H9 (cell line): ENCODE measurements at regions not wholly inside any gene's neighbourhood (a gene's known extent, or its start where the extent isn't known, plus 50 kb on each side); places are given as distances from the start of the nearest gene placed in this dataset.

ENCODE experiments used
- DNase-seq: peaks from one replicate; pipeline ENCODE4 v3.0.0-alpha.2; 2017
- H2AFZ ChIP-seq: one replicate; pipeline ENCODE4 v1.6.1; 2013; ENCODE audit warnings: mild to moderate bottlenecking, low read length, control low read depth, moderate library complexity
- H2AK5ac ChIP-seq: 2 replicates; pipeline ENCODE4 v1.6.1; 2013; ENCODE audit warnings: low read length, control low read depth, mixed read lengths; ENCODE audit not compliant: insufficient read length
- H2BK120ac ChIP-seq: one replicate; pipeline ENCODE4 v1.6.1; 2013; ENCODE audit warnings: low read depth, mild to moderate bottlenecking, low read length, control low read depth, inconsistent platforms; ENCODE audit not compliant: poor library complexity, severe bottlenecking
- H2BK12ac ChIP-seq: 2 replicates; pipeline ENCODE4 v1.6.1; 2013; ENCODE audit warnings: low read length, control low read depth, mixed read lengths, low read depth; ENCODE audit not compliant: insufficient read length
- H2BK15ac ChIP-seq: 2 replicates; pipeline ENCODE4 v1.6.1; 2013; ENCODE audit warnings: low read depth, low read length, control low read depth
- H2BK20ac ChIP-seq: one replicate; pipeline ENCODE4 v1.6.1; 2013; ENCODE audit warnings: low read depth, mild to moderate bottlenecking, low read length, control low read depth, inconsistent platforms; ENCODE audit not compliant: poor library complexity, severe bottlenecking
- H2BK5ac ChIP-seq: 2 replicates; pipeline ENCODE4 v1.6.1; 2013; ENCODE audit warnings: low read length, control low read depth, mixed read lengths; ENCODE audit not compliant: insufficient read length
- H3K14ac ChIP-seq: 2 replicates; pipeline ENCODE4 v1.6.1; 2013; ENCODE audit warnings: low read length, control low read depth; ENCODE audit not compliant: insufficient read depth
- H3K18ac ChIP-seq: 2 replicates; pipeline ENCODE4 v1.6.1; 2013; ENCODE audit warnings: low read depth, mild to moderate bottlenecking, mixed read lengths, low read length, control low read depth; ENCODE audit not compliant: insufficient read length
- H3K23ac ChIP-seq: 2 replicates; pipeline ENCODE4 v1.6.1; 2013; ENCODE audit warnings: low read length, control low read depth, mixed read lengths, low read depth; ENCODE audit not compliant: insufficient read length
- H3K23me2 ChIP-seq: 2 replicates; pipeline ENCODE4 v1.6.1; 2013; ENCODE audit warnings: low read depth, mild to moderate bottlenecking, mixed read lengths, low read length, control low read depth; ENCODE audit not compliant: insufficient read length, poor library complexity, severe bottlenecking
- H3K27ac ChIP-seq: 2 replicates; pipeline ENCODE4 v1.5.1; 2013; ENCODE audit warnings: low read length, control low read depth, mixed read lengths, low read depth; ENCODE audit not compliant: insufficient read length
- H3K27me3 ChIP-seq: 2 replicates; pipeline ENCODE4 v1.6.1; 2013; ENCODE audit warnings: low read length, control low read depth, inconsistent platforms; ENCODE audit not compliant: insufficient read depth
- H3K4ac ChIP-seq: 2 replicates; pipeline ENCODE4 v1.6.1; 2013; ENCODE audit warnings: low read depth, mild to moderate bottlenecking, control low read depth, inconsistent platforms, low read length, moderate library complexity
- H3K4me1 ChIP-seq: 2 replicates; pipeline ENCODE4 v1.6.1; 2013; ENCODE audit warnings: low read length, control low read depth, inconsistent platforms; ENCODE audit not compliant: insufficient read depth
- H3K4me2 ChIP-seq: 2 replicates; pipeline ENCODE4 v1.6.1; 2013; ENCODE audit warnings: low read length, control low read depth, mixed read lengths; ENCODE audit not compliant: insufficient read length, insufficient read depth
- H3K56ac ChIP-seq: 2 replicates; pipeline ENCODE4 v1.6.1; 2013; ENCODE audit warnings: low read depth, mild to moderate bottlenecking, mixed read lengths, low read length, control low read depth; ENCODE audit not compliant: insufficient read length
- H3K79me1 ChIP-seq: 2 replicates; pipeline ENCODE4 v1.6.1; 2013; ENCODE audit warnings: low read depth, mild to moderate bottlenecking, moderate library complexity, low read length, control low read depth, inconsistent platforms; ENCODE audit not compliant: insufficient read depth, poor library complexity, severe bottlenecking
- H3K79me2 ChIP-seq: 2 replicates; pipeline ENCODE4 v1.6.1; 2013; ENCODE audit warnings: low read length, control low read depth, inconsistent platforms; ENCODE audit not compliant: insufficient read depth
- H3K9ac ChIP-seq: 2 replicates; pipeline ENCODE4 v1.6.1; 2013; ENCODE audit warnings: low read length, control low read depth, mixed read lengths; ENCODE audit not compliant: insufficient read length; ENCODE audit errors: extremely low read depth
- H3K9me3 ChIP-seq: one replicate; pipeline ENCODE4 v1.6.1; 2013; ENCODE audit warnings: low read depth, low read length, inconsistent platforms; ENCODE audit not compliant: control insufficient read depth
- H3T11ph ChIP-seq: one replicate; pipeline ENCODE4 v1.6.1; 2013; ENCODE audit warnings: mild to moderate bottlenecking, low read length, control low read depth, inconsistent platforms
- H4K20me1 ChIP-seq: one replicate; pipeline ENCODE4 v1.6.1; 2013; ENCODE audit not compliant: control insufficient read depth, insufficient read length, insufficient read depth
- H4K5ac ChIP-seq: 2 replicates; pipeline ENCODE4 v1.6.1; 2013; ENCODE audit warnings: low read depth, mild to moderate bottlenecking, mixed read lengths, low read length, control low read depth; ENCODE audit not compliant: insufficient read length
- H4K8ac ChIP-seq: replicated peaks from 2 replicates; pipeline ENCODE4 v1.6.1; 2013; ENCODE audit warnings: low read length, control low read depth, mixed read lengths, low read depth; ENCODE audit not compliant: insufficient read length
- H4K91ac ChIP-seq: 2 replicates; pipeline ENCODE4 v1.6.1; 2013; ENCODE audit warnings: low read depth, mild to moderate bottlenecking, moderate library complexity, mixed read lengths, low read length, control low read depth; ENCODE audit not compliant: insufficient read length
- H3K27ac Mint-ChIP-seq, 3 experiments: 2 replicates in 2 of 3; 3 replicates in 1 of 3; pipeline ENCODE4 v1.8.0; 2020 to 2021; ENCODE audit warnings: mixed read lengths in 3 of 3, mild to moderate bottlenecking in 1 of 3, moderate library complexity in 1 of 3
- H3K27me3 Mint-ChIP-seq: 2 replicates; pipeline ENCODE4 v1.8.0; 2021; ENCODE audit warnings: low read depth, mild to moderate bottlenecking, moderate library complexity, mixed read lengths
- H3K36me3 Mint-ChIP-seq, 3 experiments: 2 replicates in 2 of 3; 3 replicates in 1 of 3; pipeline ENCODE4 v1.8.0; 2020 to 2021; ENCODE audit warnings: low read depth in 3 of 3, mixed read lengths in 3 of 3; ENCODE audit not compliant: insufficient read depth in 1 of 3
- H3K4me1 Mint-ChIP-seq, 2 experiments: 2 replicates each; pipeline ENCODE4 v1.8.0; 2020; ENCODE audit warnings: mixed read lengths in 2 of 2
- H3K4me3 Mint-ChIP-seq, 2 experiments: 2 replicates in 1 of 2; 3 replicates in 1 of 2; pipeline ENCODE4 v1.8.0; 2020 to 2021; ENCODE audit warnings: mild to moderate bottlenecking in 2 of 2, mixed read lengths in 2 of 2, moderate library complexity in 1 of 2
- H3K9me3 Mint-ChIP-seq, 2 experiments: 2 replicates in 1 of 2; 3 replicates in 1 of 2; pipeline ENCODE4 v1.8.0; 2020; ENCODE audit warnings: mild to moderate bottlenecking in 2 of 2, mixed read lengths in 2 of 2, moderate library complexity in 1 of 2
- CTCF ChIP-seq: fragments of 200-600 bp; sonication (generic); conservative IDR thresholded peaks from 3 replicates; pipeline ENCODE4 v1.8.0; 2021; ENCODE audit warnings: antibody characterized with exemption, mild to moderate bottlenecking
- WGBS: extraction: QIAGEN DNeasy Blood & Tissue Kit; methylation state at CpG from one replicate; pipeline ENCODE4 v1.1.7; 2013; ENCODE audit warnings: missing lambda C conversion rate, low lambda C conversion rate, mixed read lengths; ENCODE audit not compliant: insufficient read length; ENCODE audit errors: extremely low coverage; 5-methylcytosine and 5-hydroxymethylcytosine counted together

- Histone ChIP-seq H2BK5ac (no peak overlapping the region), H2BK12ac (no peak overlapping the region), H4K5ac (no peak overlapping the region), H2AFZ (no peak overlapping the region), H3K4me1 (no peaks in the 10 kb centered on the region; the same call in 1 of the 2 replicates), H2AK5ac (no peak overlapping the region), H4K8ac (no peak overlapping the region), H3K79me2 (no peaks in the 10 kb centered on the region), H3K56ac (no peak overlapping the region), H3K9ac (no peak overlapping the region), H3K18ac (no peak overlapping the region), H3K4me2 (no peak overlapping the region), H3K23me2 (no peaks in the 10 kb centered on the region), H2BK20ac (no peak overlapping the region), H3K23ac (no peak overlapping the region), H3K27ac (no peak overlapping the region), H2BK15ac (no peak overlapping the region), H4K91ac (no peak overlapping the region), H3K4ac (no peak overlapping the region), H4K20me1 (no peaks in the 10 kb centered on the region), H3K27me3 (no peaks in the 10 kb centered on the region), H3T11ph (no peak overlapping the region), H3K14ac (no peak overlapping the region), H2BK120ac (no peak overlapping the region), H3K9me3 (no peaks in the 10 kb centered on the region), H3K79me1 (no peaks in the 10 kb centered on the region)
- no CpG with 5 or more reads among the region's 4 CpGs for WGBS
- TF ChIP-seq CTCF = no peak
- Mint-ChIP-seq H3K36me3 (no peaks in the 10 kb centered on the region), H3K27ac (no peak overlapping the region), H3K9me3 (peaks cover 0 to 2% of the 10 kb centered on the region in 2 experiments; a peak in 1 of 5 replicates), H3K27me3 (no peaks in the 10 kb centered on the region), H3K4me3 (no peak overlapping the region), H3K4me1 (peaks cover 0 to 6% of the 10 kb centered on the region in 2 experiments; a peak in 2 of 4 replicates)
- DNase-seq = no peak
Observed at GRCh38 chr1:199221371-199222150, 582.7 kb downstream of the PTPRC start.
